ENCODE measurements at regions not wholly inside any gene's neighbourhood (a gene's known extent, or its start where the extent isn't known, plus 50 kb on each side); places are given as distances from the start of the nearest gene placed in this dataset.

GRCh38 chr18:64407606-64408005 is 258.7 kb upstream of the LINC00305 start:
- TF ChIP-seq CTCF (IDR thresholded peaks at IDR 0.05; ENCODE audit: borderline replicate concordance, extremely low read depth, low read length, poor library complexity, severe bottlenecking) (no peak), EZH2 (IDR thresholded peaks at IDR 0.05; ENCODE audit: borderline replicate concordance, low read depth, low read length, severe bottlenecking) (no peak)

All from DND-41 (cell line).